Right lobe of liver (tissue), 4 donors: ENCODE measurements at regions not wholly inside any gene's neighbourhood (a gene's known extent, or its start where the extent isn't known, plus 50 kb on each side); places are given as distances from the start of the nearest gene placed in this dataset.

Experiments
- CTCF ChIP-seq, 4 donors: fragments of 200-600 bp in 3 of 4; fragments of 450-650 bp in 1 of 4; IDR thresholded peaks; one replicate each; pipeline versions ENCODE4 v1.5.1 to v1.8.0; 2016 to 2022; ENCODE audit warnings: antibody characterized with exemption in 4 of 4, mild to moderate bottlenecking in 2 of 4
- POLR2A ChIP-seq: fragments of 450-650 bp; IDR thresholded peaks from one replicate; pipeline ENCODE4 v1.6.1; 2017; ENCODE audit warnings: antibody characterized with exemption, mild to moderate bottlenecking
- donor health status: DM: no; HTN: no; CAD: no.
- donor health status: DM: no; HTN: no; CAD: no.
- donor health status: DM: no; HTN: yes; CAD: no.

GRCh38 chr4:97252615-97253154 is 890.6 kb downstream of the STPG2 start:
- TF ChIP-seq CTCF (IDR thresholded peaks at IDR 0.05) (no peak), POLR2A (no peak)
